IMR-90 (cell line): ENCODE measurements at regions not wholly inside any gene's neighbourhood (a gene's known extent, or its start where the extent isn't known, plus 50 kb on each side); places are given as distances from the start of the nearest gene placed in this dataset.
A peak's percentile ranks its signal among the peaks of the same experiment; 100 is the strongest.

ENCODE experiments used
- ATAC-seq: fragments of 200-7000 bp; cut with Tn5 transposase; 2 replicates; pipeline ENCODE4 v1.9.1; 2020; ENCODE audit warnings: low read depth, mild to moderate bottlenecking, moderate library complexity
- BruUV-seq: library from RNA; stranded (reverse); fragments of 400-500 nt; replicated peaks from 2 replicates; lab custom pipeline; 2021; lab: Mats Ljungman, UMichigan
- CTCF ChIA-PET: fragments of 300-600 bp; formaldehyde crosslinking; extraction: SDS; loops from one replicate; lab custom pipeline; 2021; ENCODE audit warnings: antibody characterized with exemption; lab: Yijun Ruan, JAX
- POLR2A ChIA-PET: fragments of 300-600 bp; sonication (Branson Sonifier 250); formaldehyde crosslinking; loops from one replicate; lab custom pipeline; 2022; ENCODE audit warnings: antibody characterized with exemption; ENCODE audit not compliant: unreplicated experiment; lab: Charles Lee
- DNase-seq: peaks from one replicate; pipeline ENCODE4 v3.0.0; 2013
- H2AFZ ChIP-seq: replicated peaks from 2 replicates; pipeline ENCODE3; 2013; ENCODE audit warnings: low read length, mild to moderate bottlenecking; ENCODE audit not compliant: poor library complexity
- H2AK5ac ChIP-seq: 2 replicates; pipeline ENCODE4 v1.6.1; 2013; ENCODE audit warnings: low read depth, low read length, inconsistent platforms
- H2AK9ac ChIP-seq: replicated peaks from 2 replicates; pipeline ENCODE3; 2013; ENCODE audit warnings: mild to moderate bottlenecking, low read depth, low read length, moderate library complexity; ENCODE audit not compliant: poor library complexity
- H2BK120ac ChIP-seq: 2 replicates; pipeline ENCODE4 v1.6.1; 2013; ENCODE audit warnings: low read depth, low read length, inconsistent platforms
- H2BK15ac ChIP-seq: 3 replicates; pipeline ENCODE4 v1.6.1; 2013; ENCODE audit warnings: low read depth, low read length, inconsistent platforms
- H2BK20ac ChIP-seq: 2 replicates; pipeline ENCODE4 v1.6.1; 2013; ENCODE audit warnings: low read depth, mild to moderate bottlenecking, inconsistent platforms, low read length, moderate library complexity
- H2BK5ac ChIP-seq: 2 replicates; pipeline ENCODE4 v1.6.1; 2013; ENCODE audit warnings: mild to moderate bottlenecking, low read depth, low read length, inconsistent platforms; ENCODE audit not compliant: poor library complexity, severe bottlenecking
- H3K14ac ChIP-seq: replicated peaks from 2 replicates; pipeline ENCODE4 v1.6.1; 2013; ENCODE audit warnings: low read depth, low read length, inconsistent platforms
- H3K18ac ChIP-seq: 2 replicates; pipeline ENCODE4 v1.6.1; 2013; ENCODE audit warnings: low read depth, low read length, control low read depth
- H3K23ac ChIP-seq: 2 replicates; pipeline ENCODE4 v1.6.1; 2013; ENCODE audit warnings: low read depth, low read length, inconsistent platforms
- H3K27ac ChIP-seq: 2 replicates; pipeline ENCODE4 v1.5.1; 2013; ENCODE audit warnings: mild to moderate bottlenecking, control low read depth, low read length; ENCODE audit not compliant: insufficient read depth
- H3K27me3 ChIP-seq: 2 replicates; pipeline ENCODE4 v1.6.1; 2013; ENCODE audit warnings: low read length; ENCODE audit not compliant: control insufficient read depth, insufficient read depth
- H3K36me3 ChIP-seq: 2 replicates; pipeline ENCODE4 v1.6.1; 2013; ENCODE audit warnings: low read length, mixed read lengths; ENCODE audit not compliant: control insufficient read depth, insufficient read depth
- H3K4ac ChIP-seq: 2 replicates; pipeline ENCODE4 v1.6.1; 2013; ENCODE audit warnings: low read depth, low read length, inconsistent platforms
- H3K4me1 ChIP-seq: 2 replicates; pipeline ENCODE4 v1.6.1; 2013; ENCODE audit warnings: low read length, mixed read lengths; ENCODE audit not compliant: control insufficient read depth, insufficient read depth
- H3K4me2 ChIP-seq: 2 replicates; pipeline ENCODE4 v1.6.1; 2013; ENCODE audit warnings: low read depth, mild to moderate bottlenecking, control low read depth, low read length, moderate library complexity
- H3K4me3 ChIP-seq: 2 replicates; pipeline ENCODE4 v1.5.1; 2013; ENCODE audit warnings: low read depth, mild to moderate bottlenecking, control low read depth, low read length, moderate library complexity; ENCODE audit not compliant: insufficient read depth
- H3K56ac ChIP-seq: 2 replicates; pipeline ENCODE4 v1.6.1; 2013; ENCODE audit warnings: low read length, inconsistent platforms; ENCODE audit not compliant: insufficient read depth; ENCODE audit errors: extremely low read depth
- H3K79me1 ChIP-seq, 2 experiments: 2 replicates each; pipeline ENCODE4 v1.6.1; 2013; ENCODE audit warnings: low read length in 2 of 2, inconsistent platforms in 1 of 2, low read depth in 1 of 2
- H3K9ac ChIP-seq: 2 replicates; pipeline ENCODE4 v1.6.1; 2013; ENCODE audit warnings: low read depth, low read length, control low read depth
- H3K9me1 ChIP-seq: 2 replicates; pipeline ENCODE4 v1.6.1; 2013; ENCODE audit warnings: low read length, inconsistent platforms; ENCODE audit not compliant: insufficient read depth
- H3K9me3 ChIP-seq: 2 replicates; pipeline ENCODE4 v1.6.1; 2013; ENCODE audit warnings: low read length; ENCODE audit not compliant: control insufficient read depth, insufficient read depth
- H4K20me1 ChIP-seq: 2 replicates; pipeline ENCODE4 v1.6.1; 2013; ENCODE audit warnings: low read length, inconsistent platforms; ENCODE audit not compliant: insufficient read depth
- H4K5ac ChIP-seq: 2 replicates; pipeline ENCODE4 v1.6.1; 2013; ENCODE audit warnings: mild to moderate bottlenecking, low read depth, low read length, control low read depth
- H4K8ac ChIP-seq, 2 experiments: 2 replicates each; pipeline ENCODE4 v1.6.1; 2013; ENCODE audit warnings: low read depth in 2 of 2, low read length in 2 of 2, control low read depth in 1 of 2, inconsistent platforms in 1 of 2
- H4K91ac ChIP-seq: 2 replicates; pipeline ENCODE4 v1.6.1; 2013; ENCODE audit warnings: low read depth, low read length, inconsistent platforms; ENCODE audit not compliant: insufficient read depth
- RCOR1 ChIP-seq: IDR thresholded peaks from 2 replicates; pipeline ENCODE4 v1.6.1; 2012; ENCODE audit warnings: mild to moderate bottlenecking, low read length, improper control_type of control experiment; ENCODE audit not compliant: insufficient replicate concordance
- WGBS, 2 experiments: methylation state at CpG; one replicate each; pipeline versions ENCODE4 v1.1.5 to v1.1.7; 2013; ENCODE audit warnings: missing lambda C conversion rate in 2 of 2; ENCODE audit not compliant: insufficient read length in 1 of 2; ENCODE audit errors: extremely low coverage in 2 of 2; 5-methylcytosine and 5-hydroxymethylcytosine counted together
- dilution Hi-C: fragments of 300-500 bp; cut with HindIII; formaldehyde crosslinking; loops from one replicate; pipeline ENCODE4 v1.14.3; 2018; ENCODE audit warnings: low sequenced_read_pairs; ENCODE audit not compliant: unreplicated experiment
- in situ Hi-C: fragments of 300-500 bp; cut with MboI; formaldehyde crosslinking; loops from 3 replicates; pipeline ENCODE4 v1.14.3; 2019; ENCODE audit warnings: low sequenced_read_pairs, inconsistent platforms, mixed read lengths
- intact Hi-C: fragments of 100-400 bp; cut with micrococcal nuclease; formaldehyde crosslinking; loops from 2 replicates; pipeline ENCODE4 v1.10.0; 2022

GRCh38 chr1:200253774-200254495, 155.9 kb downstream of the ZNF281 start:
- in situ Hi-C loops (no loop called here), intact Hi-C loops (no loop called here)

More at GRCh38 chr1:200253774-200254495, 155.9 kb downstream of the ZNF281 start:
- peak overlapping the region; percentile 15; the same call in 1 of the 2 replicates for H4K5ac ChIP-seq
- H3K4me3 ChIP-seq, result no peak overlapping the region
- no TSS peak for BruUV-seq
- peak overlapping the region; percentile 33 for H3K14ac ChIP-seq
- H2BK20ac ChIP-seq, result peak overlapping the region; percentile 60; the same call in 1 of the 2 replicates
- H4K20me1 ChIP-seq, result no peaks in the 10 kb centered on the region
- H3K56ac ChIP-seq, result no peak overlapping the region
- peak overlapping the region; percentile 40; the same call in 1 of the 2 replicates for H3K4ac ChIP-seq
- peak overlapping the region; percentile 35; the same call in 1 of the 2 replicates for H3K18ac ChIP-seq
- H2AK9ac ChIP-seq, result no peak overlapping the region
- H3K36me3 ChIP-seq, result no peaks in the 10 kb centered on the region
- no peak overlapping the region for H4K91ac ChIP-seq
- ATAC-seq, result no peak
- no peak overlapping the region for H2BK5ac ChIP-seq
- H3K9me1 ChIP-seq, result peaks cover 7% of the 10 kb centered on the region; the same call in 1 of the 2 replicates
- no peak overlapping the region for H3K23ac ChIP-seq
- H3K27ac ChIP-seq, result no peak overlapping the region
- H3K9me3 ChIP-seq, result no peaks in the 10 kb centered on the region
- dilution Hi-C loops, result no loop called here
- WGBS, 2 experiments, result no CpG with 5 or more reads among the region's 7 CpGs
- H3K9ac ChIP-seq, result no peak overlapping the region
- H3K27me3 ChIP-seq, result no peaks in the 10 kb centered on the region
- peak overlapping the region; percentile 50; the same call in 1 of the 2 replicates for H2BK120ac ChIP-seq
- H4K8ac ChIP-seq, result peak overlapping the region; percentile 9 to 28; a peak in 1 of 4 replicates
- ChIA-PET POLR2A (no interaction called here), CTCF (interaction anchor here (1.1 to 1.7 kb wide), 2 partner anchors 10 to 13 kb away, joined by 3 to 5 read pairs; no protein-coding TSS in a partner anchor)
- H3K79me1 ChIP-seq, result no peaks in the 10 kb centered on the region
- peak overlapping the region; percentile 28; the same call in 1 of the 3 replicates for H2BK15ac ChIP-seq
- H2AK5ac ChIP-seq, result peak overlapping the region; percentile 40
- no peak overlapping the region for H3K4me2 ChIP-seq
- H2AFZ ChIP-seq, result peak overlapping the region; percentile 52
- peaks cover 3% of the 10 kb centered on the region; the same call in 1 of the 2 replicates for H3K4me1 ChIP-seq
- TF ChIP-seq RCOR1, result no peak
- DNase-seq, result peak; percentile 27
